ENCODE measurements at regions not wholly inside any gene's neighbourhood (a gene's known extent, or its start where the extent isn't known, plus 50 kb on each side); places are given as distances from the start of the nearest gene placed in this dataset.

DNA sequence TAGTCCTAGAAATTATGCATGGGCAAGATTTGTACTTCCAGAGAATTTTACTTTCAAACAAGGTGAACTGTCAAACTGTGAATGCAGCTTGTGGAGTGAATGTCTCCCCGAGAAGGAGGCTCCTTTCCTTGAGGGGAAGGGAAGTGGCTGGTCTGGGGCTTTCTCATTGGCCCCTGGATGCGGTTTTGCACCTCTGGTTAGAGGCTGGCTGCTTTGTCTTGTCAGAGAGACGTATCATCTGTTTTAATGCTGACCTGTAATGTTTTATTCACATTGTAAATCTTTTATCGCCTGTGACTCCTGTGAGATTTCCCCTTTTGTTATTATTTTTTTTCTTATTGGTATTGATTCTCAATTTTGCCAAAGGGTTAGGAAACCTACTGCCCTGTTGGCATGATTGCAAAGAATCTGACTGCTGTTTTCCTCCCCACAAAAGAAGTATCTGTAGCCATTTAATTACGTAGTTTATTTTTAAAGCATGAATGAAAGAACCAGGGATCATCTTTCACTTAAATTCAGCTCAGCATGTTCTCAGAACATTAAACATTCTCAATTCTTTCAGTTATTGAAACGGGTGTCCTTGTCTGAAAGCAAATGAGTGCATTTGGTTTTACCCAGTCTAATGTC is 238.3 kb upstream of the NFE2L3 start:
- FAIRE-seq (no peak), DNase-seq (peak in 1 of 5 donors; percentile 34)
- Histone ChIP-seq H3K27ac (ENCODE audit: low read depth in 2 of 2, low read length in 2 of 2) (no peak overlapping the region), H3K27me3 (ENCODE audit: control insufficient read depth, insufficient read depth, low read length) (no peaks in the 10 kb centered on the region), H3K9ac (ENCODE audit: low read length in 3 of 3) (no peak overlapping the region), H3K4me1 (ENCODE audit: control insufficient read depth in 2 of 3, insufficient read depth in 2 of 3, low read depth in 1 of 3, low read length in 3 of 3) (no peaks in the 10 kb centered on the region), H3K36me3 (ENCODE audit: control insufficient read depth in 2 of 3, insufficient read depth in 3 of 3, low read length in 3 of 3) (no peaks in the 10 kb centered on the region), H3K9me3 (ENCODE audit: control insufficient read depth in 2 of 3, insufficient read depth in 1 of 3, low read length in 3 of 3) (no peaks in the 10 kb centered on the region), H3K4me3 (ENCODE audit: low read length in 3 of 3) (no peak overlapping the region)
- intact Hi-C loops (cut with DNase I), result no loop called here
- TF ChIP-seq, protein P1, sequence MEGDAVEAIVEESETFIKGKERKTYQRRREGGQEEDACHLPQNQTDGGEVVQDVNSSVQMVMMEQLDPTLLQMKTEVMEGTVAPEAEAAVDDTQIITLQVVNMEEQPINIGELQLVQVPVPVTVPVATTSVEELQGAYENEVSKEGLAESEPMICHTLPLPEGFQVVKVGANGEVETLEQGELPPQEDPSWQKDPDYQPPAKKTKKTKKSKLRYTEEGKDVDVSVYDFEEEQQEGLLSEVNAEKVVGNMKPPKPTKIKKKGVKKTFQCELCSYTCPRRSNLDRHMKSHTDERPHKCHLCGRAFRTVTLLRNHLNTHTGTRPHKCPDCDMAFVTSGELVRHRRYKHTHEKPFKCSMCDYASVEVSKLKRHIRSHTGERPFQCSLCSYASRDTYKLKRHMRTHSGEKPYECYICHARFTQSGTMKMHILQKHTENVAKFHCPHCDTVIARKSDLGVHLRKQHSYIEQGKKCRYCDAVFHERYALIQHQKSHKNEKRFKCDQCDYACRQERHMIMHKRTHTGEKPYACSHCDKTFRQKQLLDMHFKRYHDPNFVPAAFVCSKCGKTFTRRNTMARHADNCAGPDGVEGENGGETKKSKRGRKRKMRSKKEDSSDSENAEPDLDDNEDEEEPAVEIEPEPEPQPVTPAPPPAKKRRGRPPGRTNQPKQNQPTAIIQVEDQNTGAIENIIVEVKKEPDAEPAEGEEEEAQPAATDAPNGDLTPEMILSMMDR (IDR thresholded peaks at IDR 0.05; ENCODE audit: borderline replicate concordance, extremely low read depth, insufficient read depth), result no peak

DNA sequence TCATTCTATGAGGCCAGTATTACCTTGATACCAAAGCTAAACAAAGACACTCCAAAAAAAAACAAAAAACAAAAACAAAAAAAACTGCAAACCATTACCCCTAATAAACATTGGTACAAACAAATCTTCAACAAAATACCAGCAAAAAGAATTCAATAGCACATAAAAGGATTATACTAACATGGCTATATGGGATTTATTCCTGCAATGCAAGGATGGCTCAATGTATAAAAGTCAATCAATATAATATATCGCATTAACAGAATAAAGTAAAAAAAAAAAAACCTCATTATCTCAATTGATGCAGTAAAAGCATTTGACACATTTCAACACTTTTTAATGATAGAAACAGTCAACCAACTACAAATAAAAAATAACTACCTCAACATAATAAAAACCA is 233.3 kb upstream of the NFE2L3 start:
- intact Hi-C loops (cut with DNase I), result no loop called here
- Histone ChIP-seq H3K36me3 (ENCODE audit: control insufficient read depth in 2 of 3, insufficient read depth in 3 of 3, low read length in 3 of 3) (no peaks in the 10 kb centered on the region), H3K27me3 (ENCODE audit: control insufficient read depth, insufficient read depth, low read length) (no peaks in the 10 kb centered on the region), H3K9me3 (ENCODE audit: control insufficient read depth in 2 of 3, insufficient read depth in 1 of 3, low read length in 3 of 3) (no peaks in the 10 kb centered on the region), H3K4me3 (ENCODE audit: low read length in 3 of 3) (no peak overlapping the region), H3K27ac (ENCODE audit: low read depth in 2 of 2, low read length in 2 of 2) (no peak overlapping the region), H3K4me1 (ENCODE audit: control insufficient read depth in 2 of 3, insufficient read depth in 2 of 3, low read depth in 1 of 3, low read length in 3 of 3) (no peaks in the 10 kb centered on the region), H3K9ac (ENCODE audit: low read length in 3 of 3) (no peak overlapping the region)
- FAIRE-seq (no peak), DNase-seq (no peak)
- TF ChIP-seq, protein P1 (IDR thresholded peaks at IDR 0.05; ENCODE audit: borderline replicate concordance, extremely low read depth, insufficient read depth), result no peak

DNA sequence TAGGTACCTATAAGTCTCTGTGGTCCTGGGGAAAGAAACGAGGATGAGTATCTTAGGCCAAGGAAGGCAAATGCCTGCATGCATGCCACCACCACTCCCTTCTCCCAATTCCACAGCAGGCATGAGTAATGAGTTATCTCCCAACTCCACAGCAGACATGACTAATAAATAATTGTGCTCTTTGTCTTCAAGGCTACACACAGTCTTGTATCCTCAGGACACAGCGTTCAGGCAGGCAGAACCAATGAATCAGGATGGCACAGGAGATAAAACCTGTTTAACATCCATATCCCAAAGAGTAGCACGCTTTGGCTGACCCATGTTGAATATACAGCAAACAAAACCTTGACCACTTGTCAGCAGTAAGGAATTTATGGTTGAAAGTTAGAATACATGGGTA is 229.7 kb upstream of the NFE2L3 start:
- no peak overlapping the region for H3K4me3 ChIP-seq (ENCODE audit: low read length in 3 of 3)
- no peaks in the 10 kb centered on the region for H3K27me3 ChIP-seq (ENCODE audit: control insufficient read depth, insufficient read depth, low read length)
- intact Hi-C loops (cut with DNase I), result no loop called here
- no peaks in the 10 kb centered on the region for H3K4me1 ChIP-seq (ENCODE audit: control insufficient read depth in 2 of 3, insufficient read depth in 2 of 3, low read depth in 1 of 3, low read length in 3 of 3)
- no peak overlapping the region for H3K9ac ChIP-seq (ENCODE audit: low read length in 3 of 3)
- peaks cover 0 to 2% (median 0%) of the 10 kb centered on the region in 3 donors for H3K9me3 ChIP-seq (ENCODE audit: control insufficient read depth in 2 of 3, insufficient read depth in 1 of 3, low read length in 3 of 3)
- TF ChIP-seq, protein P1 (IDR thresholded peaks at IDR 0.05; ENCODE audit: borderline replicate concordance, extremely low read depth, insufficient read depth), result no peak
- FAIRE-seq, result no peak
- H3K36me3 ChIP-seq (ENCODE audit: control insufficient read depth in 2 of 3, insufficient read depth in 3 of 3, low read length in 3 of 3), result no peaks in the 10 kb centered on the region
- H3K27ac ChIP-seq (ENCODE audit: low read depth in 2 of 2, low read length in 2 of 2), result no peak overlapping the region
- no peak for DNase-seq

Data from kidney (tissue), 13 donors.